K562 (cell line): ENCODE measurements at regions not wholly inside any gene's neighbourhood (a gene's known extent, or its start where the extent isn't known, plus 50 kb on each side); places are given as distances from the start of the nearest gene placed in this dataset.

Experiments used
- ATF1 ChIP-seq, 2 experiments: fragments of 450-650 bp in 1 of 2; IDR thresholded peaks; 2 replicates each; pipeline ENCODE4 v1.6.1; 2016; ENCODE audit warnings: missing compliant biosample characterization in 1 of 2, missing genetic modification characterization in 1 of 2
- ATF7 ChIP-seq: fragments of 450-650 bp; IDR thresholded peaks from 2 replicates; pipeline ENCODE4 v1.7.1; 2014; ENCODE audit warnings: mild to moderate bottlenecking, moderate library complexity
- CREB1 ChIP-seq, 2 experiments: sonication (generic) in 1 of 2; formaldehyde crosslinking in 1 of 2; IDR thresholded peaks; 2 replicates each; pipeline versions ENCODE4 v1.6.1 to v1.8.0; 2012 to 2022; ENCODE audit warnings: inconsistent platforms in 1 of 2, mild to moderate bottlenecking in 1 of 2, missing genetic modification reagents in 1 of 2, moderate library complexity in 1 of 2
- CREM ChIP-seq: IDR thresholded peaks from 2 replicates; pipeline ENCODE4 v1.6.1; 2014; ENCODE audit warnings: antibody characterized with exemption, low read depth
- EGR1 ChIP-seq: fragments of 450-650 bp; conservative IDR thresholded peaks from 2 replicates; pipeline ENCODE4 v1.6.1; 2017; ENCODE audit warnings: mild to moderate bottlenecking
- EP400 ChIP-seq: fragments of 450-650 bp; IDR thresholded peaks from 2 replicates; pipeline ENCODE4 v1.6.1; 2017; ENCODE audit warnings: antibody characterized with exemption, mild to moderate bottlenecking, moderate library complexity
- HMG20A ChIP-seq: fragments of 450-650 bp; formaldehyde crosslinking; conservative IDR thresholded peaks from 2 replicates; pipeline ENCODE4 v1.4.0; 2020; ENCODE audit warnings: mild to moderate bottlenecking, mixed read lengths
- MAZ ChIP-seq, 2 experiments: fragments of 450-650 bp in 1 of 2; sonication (generic) in 1 of 2; formaldehyde crosslinking; IDR thresholded peaks in 1 of 2; conservative IDR thresholded peaks in 1 of 2; 2 replicates each; pipeline versions ENCODE4 v1.4.0 to v1.5.0; 2020; ENCODE audit warnings: mild to moderate bottlenecking in 1 of 2, missing genetic modification reagents in 1 of 2
- MTA1 ChIP-seq: fragments of 450-650 bp; IDR thresholded peaks from 2 replicates; pipeline ENCODE4 v1.6.1; 2017; ENCODE audit warnings: borderline replicate concordance
- MYC ChIP-seq, 2 experiments: fragments of 250-450 bp in 1 of 2; sonication (Bioruptor Pico) in 1 of 2; IDR thresholded peaks; 2 replicates each; pipeline versions ENCODE4 v1.5.1 to v1.6.1; 2012 to 2021; ENCODE audit warnings: low read depth in 2 of 2, borderline replicate concordance in 1 of 2, improper control_type of control experiment in 1 of 2, low read length in 1 of 2, mild to moderate bottlenecking in 1 of 2, moderate library complexity in 1 of 2
- NRF1 ChIP-seq, 2 experiments: fragments of 450-650 bp; IDR thresholded peaks in 1 of 2; conservative IDR thresholded peaks in 1 of 2; 2 replicates each; pipeline ENCODE4 v1.6.1; 2014; ENCODE audit warnings: mild to moderate bottlenecking in 2 of 2
- PHF8 ChIP-seq: fragments of 200-600 bp; sonication (generic); IDR thresholded peaks from 2 replicates; pipeline ENCODE4 v1.6.1; 2012; ENCODE audit warnings: mixed run types, mild to moderate bottlenecking, inconsistent platforms, low read length, moderate library complexity, borderline replicate concordance
- RAD21 ChIP-seq, 2 experiments: fragments of 250-450 bp in 1 of 2; fragments of 450-650 bp in 1 of 2; sonication (Bioruptor Pico) in 1 of 2; formaldehyde crosslinking in 1 of 2; IDR thresholded peaks in 1 of 2; conservative IDR thresholded peaks in 1 of 2; 2 replicates each; pipeline versions ENCODE4 v1.4.0 to v1.8.0; 2020 to 2022; ENCODE audit warnings: mild to moderate bottlenecking in 2 of 2, moderate library complexity in 1 of 2
- RAD51 ChIP-seq: fragments of 450-650 bp; IDR thresholded peaks from 2 replicates; pipeline ENCODE4 v1.7.1; 2016; ENCODE audit warnings: low read depth, mild to moderate bottlenecking, borderline replicate concordance
- RB1 ChIP-seq: fragments of 450-650 bp; IDR thresholded peaks from 2 replicates; pipeline ENCODE4 v1.6.1; 2017; ENCODE audit warnings: low read depth, mild to moderate bottlenecking
- RBFOX2 ChIP-seq: fragments of 200-400 bp; formaldehyde crosslinking; IDR thresholded peaks from 2 replicates; pipeline ENCODE4 v1.6.1; 2017; ENCODE audit warnings: low read depth, mild to moderate bottlenecking, low read length, moderate library complexity
- SMC3 ChIP-seq: conservative IDR thresholded peaks from 2 replicates; pipeline ENCODE4 v1.6.1; 2011; ENCODE audit warnings: low read depth, low read length, improper control_type of control experiment; ENCODE audit not compliant: insufficient read depth
- SP1 ChIP-seq: sonication (generic); formaldehyde crosslinking; IDR thresholded peaks from 2 replicates; pipeline ENCODE4 v1.8.1; 2022; ENCODE audit warnings: mild to moderate bottlenecking, missing genetic modification reagents
- TF ChIP-seq, protein P1 (sequence below): fragments of 450-650 bp; IDR thresholded peaks from 2 replicates; pipeline ENCODE4 v1.6.1; 2016; ENCODE audit warnings: antibody characterized with exemption
- TF ChIP-seq, protein P2 (sequence below): fragments of 450-650 bp; IDR thresholded peaks from 2 replicates; pipeline ENCODE4 v1.6.1; 2016
- TF ChIP-seq, protein P3 (sequence below): sonication (generic); formaldehyde crosslinking; IDR thresholded peaks from 2 replicates; pipeline ENCODE4 v1.8.0; 2022; ENCODE audit warnings: missing genetic modification reagents, mild to moderate bottlenecking, moderate library complexity, borderline replicate concordance
- TF ChIP-seq, protein P4 (sequence below): sonication (generic); formaldehyde crosslinking; IDR thresholded peaks from 2 replicates; pipeline ENCODE4 v1.9.0; 2022; ENCODE audit warnings: mild to moderate bottlenecking, missing genetic modification reagents

DNA sequence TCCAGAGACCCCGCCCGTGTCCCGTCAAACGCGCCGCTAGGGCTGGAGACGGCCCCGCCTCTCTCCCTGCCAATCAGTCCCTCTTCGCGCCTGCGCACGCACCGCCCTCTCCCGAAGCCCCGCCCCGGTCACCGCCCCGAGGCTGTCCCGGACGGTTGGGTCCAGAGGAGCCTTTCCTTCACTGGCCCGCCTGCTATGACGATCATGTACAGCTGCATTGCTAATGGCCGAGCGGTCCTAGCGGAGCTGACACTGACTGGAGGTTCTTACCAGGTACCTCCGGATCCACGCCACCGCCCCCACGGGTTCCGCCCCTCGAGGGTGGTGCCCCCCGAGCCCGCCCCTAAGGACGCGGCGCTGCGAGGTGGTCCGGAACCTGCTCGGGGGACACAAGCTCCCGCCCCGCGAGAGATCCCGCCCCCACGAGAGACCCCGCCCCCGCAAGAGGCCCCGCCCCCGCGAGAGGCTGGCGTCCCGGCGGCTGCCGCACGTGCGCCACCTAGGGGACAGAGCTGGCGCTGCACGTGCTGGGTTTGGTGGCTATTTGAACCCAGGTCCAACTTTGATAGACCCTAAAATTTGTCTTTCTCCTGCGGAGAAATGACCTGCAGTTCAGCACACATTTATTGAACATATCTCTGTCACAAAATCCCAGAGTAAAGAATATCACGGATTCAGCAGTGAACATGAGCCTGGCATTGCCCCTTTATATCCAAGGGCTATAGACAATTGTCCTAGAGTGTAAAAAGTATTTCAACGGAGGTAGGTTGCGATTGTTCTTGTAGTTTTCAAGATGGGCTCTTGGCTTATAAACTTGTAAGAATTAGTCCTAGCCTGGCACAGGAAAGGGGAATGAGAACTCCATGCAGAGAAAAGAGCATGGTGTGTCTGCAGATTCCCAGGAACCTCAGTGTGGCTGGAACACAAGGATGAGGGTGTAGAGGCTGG is 88.7 kb downstream of the HNRNPD start (continued):
- peak; percentile 24; the same call in 1 of the 2 replicates for TF ChIP-seq PHF8
- TF ChIP-seq EGR1, result peak; percentile 73
- TF ChIP-seq MYC (IDR thresholded peaks at IDR 0.05; ENCODE audit: low read depth, low read length), result peak; percentile 56; the same call in 1 of the 2 replicates
- no peak for TF ChIP-seq MYC (CRISPR knock-in tag; IDR thresholded peaks at IDR 0.05; ENCODE audit: borderline replicate concordance, low read depth)
- no peak for TF ChIP-seq EP400
- TF ChIP-seq NRF1 (conservative IDR thresholded peaks at IDR 0.05 in 1 of 2, IDR thresholded peaks at IDR 0.05 in 1 of 2), result peak; percentile 97 to 98
- peak in 1 of 2 experiments; percentile 29; a peak in 2 of 4 replicates for TF ChIP-seq RAD21 (CRISPR knock-in tag; conservative IDR thresholded peaks at IDR 0.05 in 1 of 2, IDR thresholded peaks at IDR 0.05 in 1 of 2)
- TF ChIP-seq CREM, result peak; percentile 77
- no peak for TF ChIP-seq RAD51
- peak; percentile 48 for TF ChIP-seq RBFOX2
- peak; percentile 84 for TF ChIP-seq SP1
- TF ChIP-seq, protein P1, sequence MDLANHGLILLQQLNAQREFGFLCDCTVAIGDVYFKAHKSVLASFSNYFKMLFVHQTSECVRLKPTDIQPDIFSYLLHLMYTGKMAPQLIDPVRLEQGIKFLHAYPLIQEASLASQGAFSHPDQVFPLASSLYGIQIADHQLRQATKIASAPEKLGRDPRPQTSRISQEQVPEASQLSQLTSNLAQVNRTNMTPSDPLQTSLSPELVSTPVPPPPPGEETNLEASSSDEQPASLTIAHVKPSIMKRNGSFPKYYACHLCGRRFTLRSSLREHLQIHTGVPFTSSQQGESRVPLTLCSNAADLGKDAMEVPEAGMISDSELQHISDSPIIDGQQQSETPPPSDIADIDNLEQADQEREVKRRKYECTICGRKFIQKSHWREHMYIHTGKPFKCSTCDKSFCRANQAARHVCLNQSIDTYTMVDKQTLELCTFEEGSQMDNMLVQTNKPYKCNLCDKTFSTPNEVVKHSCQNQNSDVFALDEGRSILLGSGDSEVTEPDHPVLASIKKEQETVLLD, result peak; percentile 92
- 0 out of 2 replicates have a peak, but pooled peaks have one; percentile 8 for TF ChIP-seq RB1
- 0 out of 2 replicates have a peak, but pooled peaks have one; percentile 23 for TF ChIP-seq SMC3
- TF ChIP-seq HMG20A, result no peak
- peak; percentile 65 for TF ChIP-seq CREB1 (IDR thresholded peaks at IDR 0.05)
- peak; percentile 73; the same call in 1 of the 2 replicates for TF ChIP-seq CREB1 (CRISPR knock-in tag; IDR thresholded peaks at IDR 0.05)
- TF ChIP-seq MTA1, result no peak
- peak; percentile 76; the same call in 1 of the 2 replicates for TF ChIP-seq ATF7
- no peak for TF ChIP-seq ATF1 (CRISPR knock-in tag; IDR thresholded peaks at IDR 0.05)
- TF ChIP-seq ATF1 (tag; IDR thresholded peaks at IDR 0.05), result peak; percentile 81
- peak in 1 of 2 experiments; percentile 74; a peak in 1 of 4 replicates for TF ChIP-seq MAZ (CRISPR knock-in tag; conservative IDR thresholded peaks at IDR 0.05 in 1 of 2, IDR thresholded peaks at IDR 0.05 in 1 of 2)
- TF ChIP-seq, protein P2, sequence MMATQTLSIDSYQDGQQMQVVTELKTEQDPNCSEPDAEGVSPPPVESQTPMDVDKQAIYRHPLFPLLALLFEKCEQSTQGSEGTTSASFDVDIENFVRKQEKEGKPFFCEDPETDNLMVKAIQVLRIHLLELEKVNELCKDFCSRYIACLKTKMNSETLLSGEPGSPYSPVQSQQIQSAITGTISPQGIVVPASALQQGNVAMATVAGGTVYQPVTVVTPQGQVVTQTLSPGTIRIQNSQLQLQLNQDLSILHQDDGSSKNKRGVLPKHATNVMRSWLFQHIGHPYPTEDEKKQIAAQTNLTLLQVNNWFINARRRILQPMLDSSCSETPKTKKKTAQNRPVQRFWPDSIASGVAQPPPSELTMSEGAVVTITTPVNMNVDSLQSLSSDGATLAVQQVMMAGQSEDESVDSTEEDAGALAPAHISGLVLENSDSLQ, result peak; percentile 98
- TF ChIP-seq, protein P3, sequence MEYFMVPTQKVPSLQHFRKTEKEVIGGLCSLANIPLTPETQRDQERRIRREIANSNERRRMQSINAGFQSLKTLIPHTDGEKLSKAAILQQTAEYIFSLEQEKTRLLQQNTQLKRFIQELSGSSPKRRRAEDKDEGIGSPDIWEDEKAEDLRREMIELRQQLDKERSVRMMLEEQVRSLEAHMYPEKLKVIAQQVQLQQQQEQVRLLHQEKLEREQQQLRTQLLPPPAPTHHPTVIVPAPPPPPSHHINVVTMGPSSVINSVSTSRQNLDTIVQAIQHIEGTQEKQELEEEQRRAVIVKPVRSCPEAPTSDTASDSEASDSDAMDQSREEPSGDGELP (CRISPR knock-in tag), result peak; percentile 79; the same call in 1 of the 2 replicates
- TF ChIP-seq, protein P4, sequence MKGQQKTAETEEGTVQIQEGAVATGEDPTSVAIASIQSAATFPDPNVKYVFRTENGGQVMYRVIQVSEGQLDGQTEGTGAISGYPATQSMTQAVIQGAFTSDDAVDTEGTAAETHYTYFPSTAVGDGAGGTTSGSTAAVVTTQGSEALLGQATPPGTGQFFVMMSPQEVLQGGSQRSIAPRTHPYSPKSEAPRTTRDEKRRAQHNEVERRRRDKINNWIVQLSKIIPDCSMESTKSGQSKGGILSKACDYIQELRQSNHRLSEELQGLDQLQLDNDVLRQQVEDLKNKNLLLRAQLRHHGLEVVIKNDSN (CRISPR knock-in tag), result peak; percentile 64
